Stimulated activated naive CD4-positive, alpha-beta T cell (primary cell): ENCODE measurements at regions not wholly inside any gene's neighbourhood (a gene's known extent, or its start where the extent isn't known, plus 50 kb on each side); places are given as distances from the start of the nearest gene placed in this dataset.

Experiments
- DNase-seq, 6 experiments: peaks; one replicate each; lab custom pipeline; 2025; lab: John Stamatoyannopoulos, UW

- DNase-seq: no peak
These were observed 141.8 kb upstream of the PCDH18 start for GRCh38 chr4:137674066-137674465.

GRCh38 chr4:137668885-137669545, 136.7 kb upstream of the PCDH18 start:
- no peak for DNase-seq

- no peak for DNase-seq
These were observed 132.1 kb upstream of the PCDH18 start for GRCh38 chr4:137664416-137664815.

GRCh38 chr4:137664046-137664387, 131.7 kb upstream of the PCDH18 start:
- no peak for DNase-seq

GRCh38 chr4:137663251-137664045, 131.2 kb upstream of the PCDH18 start:
- DNase-seq: no peak

- no peak for DNase-seq
These were observed 129.4 kb upstream of the PCDH18 start for GRCh38 chr4:137661693-137662092.

- no peak for DNase-seq
These were observed 127.9 kb upstream of the PCDH18 start for GRCh38 chr4:137660211-137660610.

GRCh38 chr4:137659431-137659830, 127.1 kb upstream of the PCDH18 start:
- no peak for DNase-seq

- DNase-seq: no peak
These were observed 124.4 kb upstream of the PCDH18 start for GRCh38 chr4:137656661-137657060.

- no peak for DNase-seq
These were observed 123.0 kb upstream of the PCDH18 start for GRCh38 chr4:137655302-137655701.

GRCh38 chr4:137651128-137651527, 118.8 kb upstream of the PCDH18 start:
- no peak for DNase-seq

- DNase-seq: no peak
These were observed 117.6 kb upstream of the PCDH18 start for GRCh38 chr4:137649711-137650450.

GRCh38 chr4:137648531-137648930, 116.2 kb upstream of the PCDH18 start:
- DNase-seq: no peak

GRCh38 chr4:137647375-137647774, 115.1 kb upstream of the PCDH18 start:
- no peak for DNase-seq

GRCh38 chr4:137644201-137644600, 111.9 kb upstream of the PCDH18 start:
- DNase-seq: no peak

GRCh38 chr4:137641544-137641943, 109.2 kb upstream of the PCDH18 start:
- DNase-seq: no peak

GRCh38 chr4:137640838-137641158, 108.5 kb upstream of the PCDH18 start:
- no peak for DNase-seq

GRCh38 chr4:137640156-137640837, 108.0 kb upstream of the PCDH18 start:
- no peak for DNase-seq

GRCh38 chr4:137638934-137639333, 106.6 kb upstream of the PCDH18 start:
- DNase-seq: no peak

GRCh38 chr4:137635601-137636000, 103.3 kb upstream of the PCDH18 start:
- DNase-seq: no peak

- no peak for DNase-seq
These were observed 102.8 kb upstream of the PCDH18 start for GRCh38 chr4:137635108-137635507.

GRCh38 chr4:137632842-137633241, 100.5 kb upstream of the PCDH18 start:
- DNase-seq: no peak

- DNase-seq: no peak
These were observed 99.3 kb upstream of the PCDH18 start for GRCh38 chr4:137631605-137632004.
